ENCODE measurements at regions not wholly inside any gene's neighbourhood (a gene's known extent, or its start where the extent isn't known, plus 50 kb on each side); places are given as distances from the start of the nearest gene placed in this dataset.

DNA sequence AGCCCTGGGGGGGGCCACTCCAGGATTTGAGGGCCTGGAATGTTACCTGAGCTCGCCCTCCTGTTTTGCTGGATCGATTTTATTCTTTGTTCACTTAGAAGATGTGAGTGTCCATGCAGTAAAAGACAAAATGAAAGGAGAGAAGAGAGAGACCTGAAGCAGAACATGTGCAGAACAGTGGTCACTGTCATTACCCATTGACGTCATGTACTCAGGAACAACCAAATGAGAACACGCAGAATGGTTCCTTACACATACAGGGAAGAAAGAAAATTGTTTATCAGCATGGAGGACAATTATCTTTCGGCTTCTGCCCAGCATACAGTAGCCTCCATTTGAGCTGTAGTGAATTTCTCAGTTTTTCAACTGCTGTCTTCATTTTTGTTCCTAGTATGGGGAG, 258.1 kb downstream of the FNDC1 start:
- TF ChIP-seq, protein P1, sequence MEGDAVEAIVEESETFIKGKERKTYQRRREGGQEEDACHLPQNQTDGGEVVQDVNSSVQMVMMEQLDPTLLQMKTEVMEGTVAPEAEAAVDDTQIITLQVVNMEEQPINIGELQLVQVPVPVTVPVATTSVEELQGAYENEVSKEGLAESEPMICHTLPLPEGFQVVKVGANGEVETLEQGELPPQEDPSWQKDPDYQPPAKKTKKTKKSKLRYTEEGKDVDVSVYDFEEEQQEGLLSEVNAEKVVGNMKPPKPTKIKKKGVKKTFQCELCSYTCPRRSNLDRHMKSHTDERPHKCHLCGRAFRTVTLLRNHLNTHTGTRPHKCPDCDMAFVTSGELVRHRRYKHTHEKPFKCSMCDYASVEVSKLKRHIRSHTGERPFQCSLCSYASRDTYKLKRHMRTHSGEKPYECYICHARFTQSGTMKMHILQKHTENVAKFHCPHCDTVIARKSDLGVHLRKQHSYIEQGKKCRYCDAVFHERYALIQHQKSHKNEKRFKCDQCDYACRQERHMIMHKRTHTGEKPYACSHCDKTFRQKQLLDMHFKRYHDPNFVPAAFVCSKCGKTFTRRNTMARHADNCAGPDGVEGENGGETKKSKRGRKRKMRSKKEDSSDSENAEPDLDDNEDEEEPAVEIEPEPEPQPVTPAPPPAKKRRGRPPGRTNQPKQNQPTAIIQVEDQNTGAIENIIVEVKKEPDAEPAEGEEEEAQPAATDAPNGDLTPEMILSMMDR (IDR thresholded peaks at IDR 0.05), result no peak
- no peak for TF ChIP-seq EP300 (IDR thresholded peaks at IDR 0.05)
- no peak for TF ChIP-seq POLR2A (IDR thresholded peaks at IDR 0.05)

All from tibial nerve (tissue), 4 donors.